ENCODE measurements at regions not wholly inside any gene's neighbourhood (a gene's known extent, or its start where the extent isn't known, plus 50 kb on each side); places are given as distances from the start of the nearest gene placed in this dataset.

- no peak for DNase-seq (ENCODE audit: low spot score)
Observed at GRCh38 chr6:14693301-14694192, 552.3 kb upstream of the JARID2 start.

- DNase-seq (ENCODE audit: low spot score): no peak
Observed at GRCh38 chr6:14694308-14694707, 551.6 kb upstream of the JARID2 start.

- no peak for DNase-seq (ENCODE audit: low spot score)
Observed at GRCh38 chr6:14695579-14695978, 550.3 kb upstream of the JARID2 start.

- DNase-seq (ENCODE audit: low spot score): no peak
Observed at GRCh38 chr6:14696367-14696766, 549.5 kb upstream of the JARID2 start.

- no peak for DNase-seq (ENCODE audit: low spot score)
Observed at GRCh38 chr6:14697427-14697826, 548.4 kb upstream of the JARID2 start.

GRCh38 chr6:14699803-14700601 is 545.9 kb upstream of the JARID2 start:
- DNase-seq (ENCODE audit: low spot score): no peak

- DNase-seq (ENCODE audit: low spot score): no peak
Observed at GRCh38 chr6:14701946-14702345, 543.9 kb upstream of the JARID2 start.

GRCh38 chr6:14702678-14703077 is 543.2 kb upstream of the JARID2 start:
- DNase-seq (ENCODE audit: low spot score): no peak

GRCh38 chr6:14703586-14703985 is 542.3 kb upstream of the JARID2 start:
- no peak for DNase-seq (ENCODE audit: low spot score)

GRCh38 chr6:14704383-14705271 is 541.2 kb upstream of the JARID2 start:
- no peak for DNase-seq (ENCODE audit: low spot score)

GRCh38 chr6:14705841-14706377 is 540.0 kb upstream of the JARID2 start:
- DNase-seq (ENCODE audit: low spot score): no peak

- no peak for DNase-seq (ENCODE audit: low spot score)
Observed at GRCh38 chr6:14706378-14706929, 539.4 kb upstream of the JARID2 start.

GRCh38 chr6:14707276-14707675 is 538.6 kb upstream of the JARID2 start:
- no peak for DNase-seq (ENCODE audit: low spot score)

GRCh38 chr6:14707971-14708465 is 537.9 kb upstream of the JARID2 start:
- no peak for DNase-seq (ENCODE audit: low spot score)

GRCh38 chr6:14709066-14709670 is 536.7 kb upstream of the JARID2 start:
- no peak for DNase-seq (ENCODE audit: low spot score)

- no peak for DNase-seq (ENCODE audit: low spot score)
Observed at GRCh38 chr6:14709900-14710299, 536.0 kb upstream of the JARID2 start.

- DNase-seq (ENCODE audit: low spot score): no peak
Observed at GRCh38 chr6:14710421-14710820, 535.4 kb upstream of the JARID2 start.

- peak; percentile 14 for DNase-seq (ENCODE audit: low spot score)
Observed at GRCh38 chr6:14711056-14711703, 534.7 kb upstream of the JARID2 start.

GRCh38 chr6:14711704-14712379 is 534.0 kb upstream of the JARID2 start:
- DNase-seq (ENCODE audit: low spot score): no peak

Data from LoVo (cell line).